ENCODE measurements at regions not wholly inside any gene's neighbourhood (a gene's known extent, or its start where the extent isn't known, plus 50 kb on each side); places are given as distances from the start of the nearest gene placed in this dataset.
A peak's percentile ranks its signal among the peaks of the same experiment; 100 is the strongest.

DNA sequence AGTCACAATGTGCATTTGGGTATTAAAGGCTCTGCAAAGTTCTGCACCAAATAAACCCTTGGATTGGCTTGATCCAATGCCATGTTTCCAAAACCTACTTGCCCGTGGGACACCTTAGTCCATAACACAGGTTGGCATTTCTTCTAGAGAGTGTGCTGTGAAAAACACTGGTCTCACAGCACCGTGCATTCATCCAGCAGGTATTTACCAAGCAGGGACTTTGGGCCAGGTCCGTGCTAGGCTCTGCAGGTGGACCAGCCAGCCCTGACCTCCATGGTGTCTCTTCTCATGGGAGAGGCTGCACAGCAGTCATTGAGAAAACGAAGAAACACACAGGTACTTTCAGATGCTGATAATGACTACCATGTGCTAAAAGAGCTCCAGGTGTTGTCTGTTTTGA is 112.6 kb downstream of the CDH26 start:
- TF ChIP-seq POLR2A (IDR thresholded peaks at IDR 0.05) = no peak
- TF ChIP-seq, protein P1, sequence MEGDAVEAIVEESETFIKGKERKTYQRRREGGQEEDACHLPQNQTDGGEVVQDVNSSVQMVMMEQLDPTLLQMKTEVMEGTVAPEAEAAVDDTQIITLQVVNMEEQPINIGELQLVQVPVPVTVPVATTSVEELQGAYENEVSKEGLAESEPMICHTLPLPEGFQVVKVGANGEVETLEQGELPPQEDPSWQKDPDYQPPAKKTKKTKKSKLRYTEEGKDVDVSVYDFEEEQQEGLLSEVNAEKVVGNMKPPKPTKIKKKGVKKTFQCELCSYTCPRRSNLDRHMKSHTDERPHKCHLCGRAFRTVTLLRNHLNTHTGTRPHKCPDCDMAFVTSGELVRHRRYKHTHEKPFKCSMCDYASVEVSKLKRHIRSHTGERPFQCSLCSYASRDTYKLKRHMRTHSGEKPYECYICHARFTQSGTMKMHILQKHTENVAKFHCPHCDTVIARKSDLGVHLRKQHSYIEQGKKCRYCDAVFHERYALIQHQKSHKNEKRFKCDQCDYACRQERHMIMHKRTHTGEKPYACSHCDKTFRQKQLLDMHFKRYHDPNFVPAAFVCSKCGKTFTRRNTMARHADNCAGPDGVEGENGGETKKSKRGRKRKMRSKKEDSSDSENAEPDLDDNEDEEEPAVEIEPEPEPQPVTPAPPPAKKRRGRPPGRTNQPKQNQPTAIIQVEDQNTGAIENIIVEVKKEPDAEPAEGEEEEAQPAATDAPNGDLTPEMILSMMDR (IDR thresholded peaks at IDR 0.05) = no peak
- intact Hi-C loops (cut with DNase I; ENCODE audit: low total_unique reads) = no loop called here
- peak in 1 of 2 donors; percentile 48 for DNase-seq (ENCODE audit: low spot score in 2 of 2)
- no peak overlapping the region for H3K4me3 ChIP-seq (ENCODE audit: low read depth, poor library complexity, severe bottlenecking)
- WGBS, 2 donors = 79 to 94% methylated on average over 4 of the region's 4 CpGs

DNA sequence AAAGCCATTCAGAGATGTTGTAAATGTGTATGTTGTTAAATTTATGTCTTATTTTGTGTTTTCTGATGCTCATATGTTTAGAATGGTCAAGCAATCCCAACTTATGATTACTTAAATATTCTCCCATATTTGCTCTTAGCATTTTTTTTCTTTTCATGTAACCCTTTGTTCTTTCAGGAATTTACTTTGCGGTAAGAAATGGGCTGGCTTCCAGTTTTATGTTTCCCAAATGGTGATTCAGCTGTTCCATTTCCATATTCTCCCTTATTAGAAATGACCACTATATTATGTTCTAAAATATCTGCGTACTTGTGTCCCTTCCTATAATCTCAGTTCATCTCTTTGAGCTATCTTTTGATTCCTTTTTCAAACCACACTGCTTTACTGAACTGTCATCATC is 113.7 kb downstream of the CDH26 start:
- H3K4me3 ChIP-seq (ENCODE audit: low read depth, poor library complexity, severe bottlenecking) = no peak overlapping the region
- intact Hi-C loops (cut with DNase I; ENCODE audit: low total_unique reads) = no loop called here
- TF ChIP-seq, protein P1 (IDR thresholded peaks at IDR 0.05) = no peak
- no peak for TF ChIP-seq POLR2A (IDR thresholded peaks at IDR 0.05)
- 50 to 51% methylated on average over 2 of the region's 2 CpGs for WGBS, 2 donors
- DNase-seq (ENCODE audit: low spot score in 2 of 2) = no peak

DNA sequence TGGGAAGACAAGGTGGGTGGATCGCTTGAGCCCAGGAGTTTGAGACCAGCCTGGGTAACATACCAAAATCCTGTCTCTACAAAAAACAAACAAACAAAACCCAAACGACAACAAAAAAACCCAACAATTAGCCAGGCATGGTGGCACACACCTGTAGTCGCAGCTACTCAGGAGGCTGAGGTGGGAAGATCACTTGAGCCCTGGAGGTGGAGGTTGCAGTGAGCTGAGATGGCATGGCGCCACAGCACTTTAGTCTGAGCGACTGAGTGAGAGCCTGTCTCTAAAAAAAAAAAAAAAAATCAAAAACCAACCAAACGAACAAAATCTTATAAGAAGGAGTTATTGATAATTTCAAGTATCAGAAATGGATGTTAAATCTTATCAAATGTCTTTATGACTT is 114.9 kb downstream of the CDH26 start:
- peak in 1 of 2 donors; percentile 50 for DNase-seq (ENCODE audit: low spot score in 2 of 2)
- 89 to 90% methylated on average over 6 of the region's 6 CpGs for WGBS, 2 donors
- intact Hi-C loops (cut with DNase I; ENCODE audit: low total_unique reads) = no loop called here
- TF ChIP-seq, protein P1 (IDR thresholded peaks at IDR 0.05) = no peak
- no peak for TF ChIP-seq POLR2A (IDR thresholded peaks at IDR 0.05)
- H3K4me3 ChIP-seq (ENCODE audit: low read depth, poor library complexity, severe bottlenecking) = no peak overlapping the region

DNA sequence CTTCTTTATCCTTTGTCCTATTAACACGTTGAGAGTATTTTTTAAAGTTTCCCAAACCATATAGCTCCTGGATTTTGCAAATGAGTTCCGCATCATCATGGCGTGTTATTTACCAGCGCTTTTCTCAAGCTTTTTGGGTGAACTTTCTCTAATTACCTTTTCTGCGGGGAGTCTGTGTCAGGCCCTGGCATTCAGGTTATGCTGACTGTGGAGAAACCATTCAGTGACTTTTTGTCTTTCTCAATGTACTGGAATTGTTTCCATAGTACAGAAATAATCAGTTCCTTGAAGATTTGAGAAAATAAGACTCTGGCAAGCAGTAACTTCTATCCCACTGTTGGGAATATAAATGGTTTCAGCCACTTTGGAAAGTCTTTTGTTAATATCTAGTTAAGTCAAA is 115.3 kb downstream of the CDH26 start:
- TF ChIP-seq, protein P1 (IDR thresholded peaks at IDR 0.05) = no peak
- TF ChIP-seq POLR2A (IDR thresholded peaks at IDR 0.05) = no peak
- H3K4me3 ChIP-seq (ENCODE audit: low read depth, poor library complexity, severe bottlenecking) = no peak overlapping the region
- intact Hi-C loops (cut with DNase I; ENCODE audit: low total_unique reads) = no loop called here
- WGBS, 2 donors = 76 to 79% methylated on average over 5 of the region's 5 CpGs
- DNase-seq (ENCODE audit: low spot score in 2 of 2) = no peak

DNA sequence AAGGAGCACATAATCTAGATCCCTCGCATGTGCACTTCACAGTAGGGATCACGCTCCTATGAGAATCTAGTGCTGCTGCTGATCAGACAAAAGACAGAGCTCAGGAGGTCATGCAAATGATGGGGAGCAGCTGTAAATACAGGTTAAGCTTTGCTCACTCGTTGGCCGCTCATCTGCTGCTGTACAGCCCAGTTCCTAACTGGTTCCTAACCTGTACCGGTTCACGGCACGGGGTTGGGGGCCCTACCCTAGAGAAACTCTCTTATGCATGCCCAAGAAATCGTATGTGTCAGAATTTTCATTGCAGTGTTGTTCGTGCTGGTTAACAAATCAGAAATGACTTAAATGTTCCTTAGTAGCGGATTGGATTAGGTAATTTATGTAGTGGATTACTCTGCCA is 116.1 kb downstream of the CDH26 start:
- no peak overlapping the region for H3K4me3 ChIP-seq (ENCODE audit: low read depth, poor library complexity, severe bottlenecking)
- peak in 1 of 2 donors; percentile 17 for DNase-seq (ENCODE audit: low spot score in 2 of 2)
- intact Hi-C loops (cut with DNase I; ENCODE audit: low total_unique reads) = no loop called here
- TF ChIP-seq, protein P1 (IDR thresholded peaks at IDR 0.05) = no peak
- TF ChIP-seq POLR2A (IDR thresholded peaks at IDR 0.05) = no peak
- WGBS, 2 donors = 87 to 89% methylated on average over 10 of the region's 10 CpGs

Data from lower leg skin (tissue), 4 donors.